Heart left ventricle (tissue), 16 donors: ENCODE measurements at regions not wholly inside any gene's neighbourhood (a gene's known extent, or its start where the extent isn't known, plus 50 kb on each side); places are given as distances from the start of the nearest gene placed in this dataset.

Experiments
- ATAC-seq, 4 donors: fragments of 200-7000 bp; cut with Tn5 transposase; one replicate each; pipeline ENCODE4 v1.9.1; 2020 to 2022; ENCODE audit warnings: moderate library complexity in 4 of 4, mild to moderate bottlenecking in 3 of 4, moderate number of reproducible peaks in 1 of 4
- DNase-seq, 5 donors: peaks; one replicate each; pipeline ENCODE4 v3.0.0-alpha.2; 2020
- H3K27ac ChIP-seq, 12 donors: fragments of 200-600 bp; sonication (generic) in 4 of 12; one replicate each; pipeline versions ENCODE4 v1.5.0 to v1.8.0; 2016 to 2022; ENCODE audit warnings: mild to moderate bottlenecking in 2 of 12
- H3K27me3 ChIP-seq, 9 donors: fragments of 200-600 bp; sonication (generic) in 2 of 9; one replicate each; pipeline versions ENCODE4 v1.5.1 to v1.8.0; 2016 to 2022; ENCODE audit warnings: mild to moderate bottlenecking in 3 of 9
- H3K36me3 ChIP-seq, 9 donors: fragments of 200-600 bp; sonication (generic) in 2 of 9; one replicate each; pipeline versions ENCODE4 v1.5.0 to v1.8.0; 2018 to 2022; ENCODE audit warnings: mild to moderate bottlenecking in 2 of 9
- H3K4me1 ChIP-seq, 12 donors: fragments of 200-600 bp; sonication (generic) in 4 of 12; one replicate each; pipeline versions ENCODE4 v1.5.0 to v1.8.0; 2016 to 2022; ENCODE audit warnings: mild to moderate bottlenecking in 3 of 12
- H3K4me3 ChIP-seq, 12 donors: fragments of 200-600 bp; sonication (generic) in 4 of 12; one replicate each; pipeline versions ENCODE4 v1.5.0 to v1.8.0; 2017 to 2022; ENCODE audit warnings: mild to moderate bottlenecking in 9 of 12, moderate library complexity in 4 of 12
- H3K9me3 ChIP-seq, 12 donors: fragments of 200-600 bp; sonication (generic) in 4 of 12; one replicate each; pipeline versions ENCODE4 v1.5.0 to v1.8.0; 2016 to 2022; ENCODE audit warnings: mild to moderate bottlenecking in 1 of 12
- CTCF ChIP-seq, 12 donors: fragments of 200-600 bp; sonication (generic) in 4 of 12; IDR thresholded peaks; one replicate each; pipeline versions ENCODE4 v1.5.0 to v1.8.0; 2018 to 2022; ENCODE audit warnings: antibody characterized with exemption in 12 of 12, mild to moderate bottlenecking in 5 of 12
- POLR2A ChIP-seq, 2 donors: fragments of 450-650 bp; IDR thresholded peaks; one replicate each; pipeline ENCODE4 v1.6.1; 2017; ENCODE audit warnings: antibody characterized with exemption in 2 of 2, mild to moderate bottlenecking in 2 of 2, moderate library complexity in 2 of 2
- WGBS, 4 donors: extraction: QIAGEN DNeasy Blood & Tissue Kit in 2 of 4; methylation state at CpG; one replicate each; pipeline versions ENCODE4 v1.1.5 to v1.1.7; 2013 to 2018; 5-methylcytosine and 5-hydroxymethylcytosine counted together
- intact Hi-C, 10 donors: fragments of 100-400 bp; cut with DNase I; formaldehyde crosslinking; loops; one replicate each; pipeline versions ENCODE4 v1.11.1 to v1.14.2; 2022
- donor health status: ischemic (EF 13 %, LVEDD 7.1; RV severe dilation, severe dysfunction).
- donor health status: healthy with polysubstance abuse.
- donor health status: DM: no; HTN: yes; CAD: no.
- donor health status: DM: no; HTN: no; CAD: no.
- donor health status: ischemic (EF 25% LVEDD 6.9; RV normal size, moderate dysfunction).
- donor health status: ischemic (EF 25% LVEDD 5.7; RV mildly dilated, moderate dysfunction).
- donor health status: healthy.
- donor health status: DM: yes; HTN: yes; CAD: no.
- donor health status: ischemic (EF 35%, LVEDD 5.7; RV mildly dilated, moderate dysfunction).
- donor health status: nonischemic (EF 11% LVEDD 7.7; RV severe dilation, severe dysfunction).
- donor health status: DM: yes; HTN: yes; CAD: no.
- donor health status: PGD.
- donor health status: ischemic (EF 29% LVEDD 5.4; RV normal size, mild dysfunction).
- donor health status: nonischemic (EF 23%, LVEDD 6.1; RV moderate dilation, normal function).

- WGBS, 4 donors = 72 to 79% (median 74%) methylated on average over 6 of the region's 6 CpGs
- DNase-seq (no peak), ATAC-seq (no peak)
- no peak overlapping the region for H3K4me3 ChIP-seq
- no peaks in the 10 kb centered on the region for H3K36me3 ChIP-seq
- TF ChIP-seq CTCF (IDR thresholded peaks at IDR 0.05) (no peak), POLR2A (IDR thresholded peaks at IDR 0.05) (no peak)
- intact Hi-C loops = no loop called here
- peaks cover 0 to 46% (median 6%) of the 10 kb centered on the region in 9 donors for H3K27me3 ChIP-seq
- H3K9me3 ChIP-seq = no peaks in the 10 kb centered on the region
- H3K4me1 ChIP-seq = no peaks in the 10 kb centered on the region
- no peak overlapping the region for H3K27ac ChIP-seq
Measured at GRCh38 chr21:33168886-33169285, 60.9 kb upstream of the IFNAR2 start.

- no peak for ATAC-seq
- intact Hi-C loops = no loop called here
- H3K36me3 ChIP-seq = no peaks in the 10 kb centered on the region
- 86 to 89% (median 88%) methylated on average over 14 of the region's 14 CpGs for WGBS, 4 donors
- no peaks in the 10 kb centered on the region for H3K9me3 ChIP-seq
- no peak overlapping the region for H3K27ac ChIP-seq
- TF ChIP-seq CTCF (IDR thresholded peaks at IDR 0.05) = no peak
- TF ChIP-seq POLR2A (IDR thresholded peaks at IDR 0.05) = no peak
- no peaks in the 10 kb centered on the region for H3K4me1 ChIP-seq
- DNase-seq = no peak
- H3K4me3 ChIP-seq = no peak overlapping the region
- H3K27me3 ChIP-seq = peaks cover 0 to 46% (median 6%) of the 10 kb centered on the region in 9 donors
Measured at GRCh38 chr21:33169359-33169758, 60.4 kb upstream of the IFNAR2 start.

- intact Hi-C loops = no loop called here
- 59 to 67% (median 64%) methylated on average over 7 to 8 of the region's 8 CpGs for WGBS, 4 donors
- Histone ChIP-seq H3K27me3 (peaks cover 0 to 46% (median 6%) of the 10 kb centered on the region in 9 donors), H3K27ac (no peak overlapping the region), H3K9me3 (no peaks in the 10 kb centered on the region), H3K36me3 (no peaks in the 10 kb centered on the region), H3K4me1 (no peaks in the 10 kb centered on the region), H3K4me3 (no peak overlapping the region)
- TF ChIP-seq POLR2A (IDR thresholded peaks at IDR 0.05) (no peak), CTCF (IDR thresholded peaks at IDR 0.05) (no peak)
- ATAC-seq (no peak), DNase-seq (no peak)
Measured at GRCh38 chr21:33171616-33172169, 58.0 kb upstream of the IFNAR2 start.

- no peak overlapping the region for H3K4me3 ChIP-seq
- ATAC-seq = no peak
- intact Hi-C loops = no loop called here
- no peaks in the 10 kb centered on the region for H3K36me3 ChIP-seq
- no peak for DNase-seq
- 66 to 80% (median 77%) methylated on average over 4 of the region's 4 CpGs for WGBS, 4 donors
- no peaks in the 10 kb centered on the region for H3K4me1 ChIP-seq
- H3K27ac ChIP-seq = no peak overlapping the region
- TF ChIP-seq CTCF (IDR thresholded peaks at IDR 0.05) (no peak), POLR2A (IDR thresholded peaks at IDR 0.05) (no peak)
- H3K9me3 ChIP-seq = no peaks in the 10 kb centered on the region
- peaks cover 0 to 35% (median 6%) of the 10 kb centered on the region in 9 donors for H3K27me3 ChIP-seq
Measured at GRCh38 chr21:33174756-33175155, 55.0 kb upstream of the IFNAR2 start.
